HG03432 (cell line): ENCODE measurements at regions not wholly inside any gene's neighbourhood (a gene's known extent, or its start where the extent isn't known, plus 50 kb on each side); places are given as distances from the start of the nearest gene placed in this dataset.
A peak's percentile ranks its signal among the peaks of the same experiment; 100 is the strongest.

Experiments
- ATAC-seq: cut with Tn5 transposase; IDR thresholded peaks from one replicate; pipeline ENCODE4 v1.9.1; 2021; ENCODE audit warnings: mild to moderate bottlenecking, moderate library complexity; ENCODE audit not compliant: unreplicated experiment

GRCh38 chr18:52001106-52001505 lies 338.9 kb upstream of the DCC start:
- ATAC-seq = no peak

DNA sequence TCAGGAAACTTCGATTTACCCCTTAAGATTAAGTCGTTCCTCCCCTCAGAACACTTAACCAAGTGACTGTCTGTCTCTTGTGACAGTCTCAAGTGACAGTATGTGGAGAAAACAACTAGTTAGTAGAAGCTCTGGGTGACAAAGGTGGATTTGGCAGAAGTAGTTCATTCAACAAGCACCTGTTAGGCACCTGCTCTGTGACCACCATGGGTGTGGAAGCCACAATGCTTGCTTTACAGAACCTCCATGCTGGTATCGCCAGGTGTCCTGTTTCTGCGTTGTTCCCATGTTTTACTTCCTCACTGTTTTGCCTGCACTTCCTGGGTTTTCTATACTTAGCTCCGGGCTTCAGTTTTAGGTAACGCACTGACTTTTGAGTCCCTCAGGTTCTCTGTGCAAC lies 337.4 kb upstream of the DCC start:
- no peak for ATAC-seq

DNA sequence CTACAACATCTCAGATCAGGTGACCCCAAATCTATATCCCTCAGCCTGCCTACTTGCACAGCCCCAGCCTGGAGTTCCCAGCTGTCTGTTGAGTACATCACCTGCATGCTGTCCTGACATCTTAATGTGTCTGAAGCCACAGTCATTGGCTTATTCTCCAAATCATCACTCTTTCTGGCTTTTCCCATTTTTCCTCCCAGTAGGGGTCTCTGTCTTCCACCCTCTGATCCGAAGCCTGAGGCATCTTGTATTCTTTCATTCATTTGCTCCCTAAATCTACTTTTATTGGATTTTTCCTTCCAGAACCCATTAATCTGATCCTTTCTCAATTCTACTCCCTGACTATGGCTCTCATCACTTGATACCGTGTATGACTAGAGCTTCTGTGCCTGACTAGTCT lies 332.9 kb upstream of the DCC start:
- ATAC-seq = no peak

DNA sequence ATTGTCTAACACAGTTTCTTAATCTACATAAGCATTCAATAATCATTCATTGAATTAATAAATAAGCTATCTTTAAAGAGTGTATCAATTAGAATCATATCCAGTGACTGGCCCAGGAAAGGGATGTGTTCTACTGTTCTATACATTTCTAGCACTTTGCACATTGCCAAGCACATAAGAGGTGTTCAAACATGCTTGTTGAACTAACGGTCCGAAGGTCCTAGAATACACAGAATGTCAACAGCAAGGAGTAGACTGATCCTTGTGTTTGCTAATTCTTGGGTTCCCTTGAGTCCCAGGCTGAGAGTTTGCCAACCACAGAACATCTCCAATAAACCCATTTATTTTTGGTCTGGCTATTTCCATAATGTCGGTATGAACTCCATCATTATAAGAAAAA lies 331.7 kb upstream of the DCC start:
- ATAC-seq = no peak

- no peak for ATAC-seq
These were observed 331.3 kb upstream of the DCC start for GRCh38 chr18:52008736-52009135.

DNA sequence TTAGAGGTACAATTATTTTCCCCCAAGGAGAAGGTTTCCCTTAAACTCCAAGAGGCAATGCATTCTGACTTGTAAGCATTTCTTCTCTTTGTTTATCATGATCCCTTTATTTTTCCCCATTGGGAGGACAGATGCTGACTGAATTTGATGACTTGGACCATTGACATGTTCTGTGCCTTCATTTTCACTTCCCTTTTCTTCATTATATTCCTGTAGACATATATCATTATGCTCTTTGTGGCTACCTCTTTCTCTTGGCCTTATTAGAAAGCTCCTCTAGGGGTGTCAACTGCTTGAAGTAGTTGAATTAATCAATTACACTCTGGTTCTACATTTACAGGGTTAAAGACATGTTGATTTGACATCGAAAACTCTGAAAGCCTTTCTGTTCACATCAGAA lies 330.0 kb upstream of the DCC start:
- peak; percentile 64 for ATAC-seq

GRCh38 chr18:52045946-52046675 lies 293.9 kb upstream of the DCC start:
- ATAC-seq = no peak

GRCh38 chr18:52046842-52047241 lies 293.2 kb upstream of the DCC start:
- no peak for ATAC-seq

DNA sequence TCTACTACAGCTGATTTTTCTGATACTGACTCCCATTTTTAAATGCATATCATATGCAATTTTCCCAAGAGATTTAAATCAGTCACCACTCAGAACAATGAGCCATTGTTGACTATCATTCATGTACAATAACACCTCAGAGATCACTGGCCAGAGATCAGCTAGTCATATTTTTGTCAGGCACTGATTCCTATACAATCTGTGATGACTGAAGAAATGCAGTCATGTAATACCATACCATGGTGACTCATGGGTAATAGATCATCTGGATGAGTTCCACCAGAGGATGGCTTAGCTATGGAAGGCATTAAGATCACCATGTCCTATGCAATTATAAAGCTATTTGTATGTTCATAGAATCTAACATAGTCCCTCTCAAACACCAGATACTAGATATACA lies 285.7 kb upstream of the DCC start:
- ATAC-seq = no peak

DNA sequence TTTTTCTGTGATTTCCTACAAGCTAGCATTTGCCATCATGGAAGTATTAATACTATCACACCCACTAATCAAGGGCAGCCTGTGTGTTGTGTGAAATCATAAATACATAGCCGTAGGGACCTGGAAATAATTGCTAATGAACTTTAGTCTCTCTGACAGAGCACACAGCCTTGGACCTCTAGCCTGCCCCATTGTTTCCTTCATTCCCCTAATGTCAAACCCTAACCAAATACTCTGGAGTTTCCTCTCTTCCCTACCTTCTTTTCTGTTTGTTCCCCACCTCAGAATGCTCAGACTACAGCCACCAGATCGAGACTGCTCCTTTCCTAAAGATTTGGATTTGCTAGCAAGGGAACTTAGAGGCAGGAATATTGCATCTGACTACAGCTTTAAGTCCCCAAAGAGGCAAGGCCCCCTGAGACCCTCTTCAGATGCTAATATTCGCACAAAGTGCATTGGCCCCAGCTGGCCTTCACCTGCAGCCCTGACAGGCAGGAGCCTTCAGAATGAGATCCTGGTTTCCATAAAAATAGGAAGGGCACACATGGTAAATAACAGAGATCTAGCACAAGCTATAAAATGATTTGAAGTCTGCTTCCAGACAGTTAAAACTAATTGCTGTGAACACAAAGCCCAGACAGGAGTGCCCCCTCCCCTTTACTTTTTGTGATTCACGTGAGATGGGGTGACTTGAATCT lies 279.2 kb upstream of the DCC start:
- ATAC-seq = no peak

DNA sequence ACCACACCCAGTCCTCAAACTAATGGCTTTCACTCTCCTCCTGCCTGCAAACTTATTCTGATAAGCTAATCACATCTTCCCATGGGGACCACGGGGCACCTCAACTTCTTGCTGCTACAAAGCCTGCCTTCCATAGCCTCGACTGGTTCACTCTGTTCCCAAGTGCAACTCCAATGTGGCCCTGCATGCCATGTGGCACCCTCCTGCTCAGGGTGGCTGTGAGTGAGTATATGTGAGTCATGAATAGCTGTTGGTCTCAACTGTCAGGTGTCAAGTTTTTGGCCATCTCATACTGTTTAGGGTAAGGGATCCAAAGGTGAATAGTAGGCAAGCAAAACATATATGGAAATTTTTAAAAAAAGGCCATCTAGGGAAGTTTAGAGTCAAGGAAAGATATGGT lies 276.1 kb upstream of the DCC start:
- no peak for ATAC-seq

- no peak for ATAC-seq
These were observed 270.8 kb upstream of the DCC start for GRCh38 chr18:52069201-52069600.

- no peak for ATAC-seq
These were observed 269.7 kb upstream of the DCC start for GRCh38 chr18:52070291-52070756.

DNA sequence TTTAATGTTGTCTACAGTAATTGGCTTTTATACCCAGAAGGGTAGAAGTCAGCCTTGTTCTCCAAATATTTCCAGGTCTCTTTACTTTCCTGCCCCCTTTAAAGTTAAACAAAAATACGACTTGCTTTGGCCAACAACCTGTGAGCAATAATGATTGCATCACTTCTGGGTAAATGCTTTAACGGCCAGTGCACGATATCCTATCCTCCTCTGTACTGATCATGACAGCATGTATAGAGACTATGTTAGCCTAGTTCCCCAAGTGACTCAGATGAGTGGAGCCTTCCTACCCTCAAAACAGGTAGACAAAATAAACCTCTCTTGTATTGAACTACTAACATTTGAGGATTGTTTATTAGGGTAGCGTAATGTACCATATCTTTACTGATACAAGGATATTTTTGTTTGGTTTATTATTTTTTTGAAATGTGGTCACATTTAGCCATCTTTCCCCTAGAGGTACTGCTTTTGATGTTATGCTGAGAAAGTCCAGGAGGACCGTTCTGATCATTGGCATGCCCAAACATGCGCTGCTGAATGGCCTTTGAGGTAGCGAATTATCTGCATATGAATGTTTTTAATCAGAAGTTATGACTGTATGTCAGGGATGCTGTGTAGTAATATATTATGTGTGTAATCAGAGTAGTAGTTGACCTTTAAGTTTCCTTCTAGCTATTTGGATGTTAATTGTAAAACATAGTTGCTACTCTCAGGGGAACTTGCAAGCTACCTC lies 262.6 kb upstream of the DCC start:
- no peak for ATAC-seq

DNA sequence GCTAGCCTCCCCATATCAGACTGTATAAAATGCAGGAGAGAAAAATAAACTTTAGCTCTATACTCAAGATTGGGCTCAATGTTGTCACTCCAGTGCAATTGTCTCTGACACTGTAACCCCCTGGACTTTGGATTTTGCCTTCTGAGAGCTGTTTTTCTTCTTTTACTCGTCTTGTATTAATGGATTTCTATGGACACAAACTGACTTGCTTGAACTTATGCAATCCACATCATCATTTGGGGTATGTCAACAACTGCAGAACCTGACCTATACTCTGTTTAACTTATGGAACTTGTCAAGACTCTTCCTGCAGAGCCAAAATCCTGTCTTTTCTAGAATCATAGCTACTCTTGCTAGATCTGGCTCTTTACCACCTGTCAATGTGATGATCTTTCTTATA lies 257.8 kb upstream of the DCC start:
- no peak for ATAC-seq

GRCh38 chr18:52087140-52087539 lies 252.9 kb upstream of the DCC start:
- ATAC-seq = no peak

DNA sequence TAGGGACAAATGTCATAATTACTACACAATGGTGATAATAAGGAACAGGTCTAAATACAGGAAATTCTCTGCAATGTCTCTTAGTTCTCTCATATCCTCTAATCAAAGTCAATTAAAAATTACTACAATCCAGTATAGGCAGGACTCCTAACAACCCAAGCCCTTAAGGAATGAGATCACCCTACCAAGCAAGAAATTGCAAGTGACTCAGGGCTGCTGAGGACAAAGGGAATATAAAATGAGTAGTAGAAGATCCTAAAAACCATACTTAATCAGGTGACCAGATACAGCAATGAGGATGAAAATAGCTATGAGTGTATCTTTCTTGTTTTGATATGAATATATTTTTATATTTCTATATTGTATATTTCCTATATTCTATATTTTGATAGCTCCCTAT lies 250.0 kb upstream of the DCC start:
- ATAC-seq = no peak

- no peak for ATAC-seq
These were observed 246.8 kb upstream of the DCC start for GRCh38 chr18:52093171-52093570.

- no peak for ATAC-seq
These were observed 221.3 kb upstream of the DCC start for GRCh38 chr18:52118684-52119083.

- ATAC-seq = no peak
These were observed 209.2 kb upstream of the DCC start for GRCh38 chr18:52130624-52131301.

DNA sequence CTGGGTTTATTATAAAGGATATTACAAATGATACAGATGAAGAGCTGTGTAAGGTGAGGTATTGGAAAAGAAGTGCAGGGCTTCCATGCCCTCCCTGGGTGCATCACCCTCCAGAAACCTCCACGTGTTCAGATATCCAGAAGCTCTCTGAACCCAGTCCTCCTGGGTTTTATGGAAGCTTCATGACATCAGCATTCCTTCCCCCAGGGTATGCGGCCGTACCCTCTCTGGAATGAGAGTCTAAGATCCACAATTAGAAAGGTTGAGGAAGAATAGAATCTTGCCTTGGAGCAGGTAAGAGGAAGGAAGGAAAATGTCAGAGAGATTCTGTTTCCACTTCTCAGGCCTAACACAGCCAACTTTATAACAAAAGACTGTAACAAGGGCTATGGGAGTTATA lies 208.2 kb upstream of the DCC start:
- ATAC-seq = no peak
